SH-SY5Y (cell line): ENCODE measurements at regions not wholly inside any gene's neighbourhood (a gene's known extent, or its start where the extent isn't known, plus 50 kb on each side); places are given as distances from the start of the nearest gene placed in this dataset.

Experiments
- GATA2 ChIP-seq: IDR thresholded peaks from 2 replicates; pipeline ENCODE4 v1.6.1; 2011; ENCODE audit warnings: mild to moderate bottlenecking, low read depth, low read length
- GATA3 ChIP-seq: IDR thresholded peaks from 2 replicates; pipeline ENCODE4 v1.6.1; 2011; ENCODE audit warnings: low read depth, mild to moderate bottlenecking, low read length, moderate library complexity

DNA sequence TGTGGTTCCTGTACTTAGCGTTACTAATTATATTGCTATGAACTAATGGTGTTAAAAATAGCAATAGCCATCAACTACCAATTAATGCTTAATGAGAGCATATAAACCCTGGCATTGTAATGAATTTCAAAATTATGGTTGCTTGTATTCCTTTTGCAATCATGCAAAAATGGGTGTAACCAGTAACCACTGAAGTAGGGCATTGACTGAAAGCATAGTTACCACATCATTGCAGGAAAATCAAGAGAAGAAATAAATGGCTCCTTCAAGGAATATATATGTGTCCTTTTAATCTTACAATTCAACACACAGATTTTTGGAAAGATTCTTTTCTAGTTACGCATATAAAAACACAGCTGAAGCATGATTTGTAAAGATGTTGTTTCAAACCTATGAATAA lies 328.3 kb upstream of the AGTR1 start:
- no peak for TF ChIP-seq GATA2
- TF ChIP-seq GATA3, result no peak
